GM12873 (cell line): ENCODE measurements at regions not wholly inside any gene's neighbourhood (a gene's known extent, or its start where the extent isn't known, plus 50 kb on each side); places are given as distances from the start of the nearest gene placed in this dataset.

ENCODE experiments used
- TF ChIP-seq, protein P1 (sequence below): IDR thresholded peaks from 2 replicates; pipeline ENCODE4 v1.5.1; 2012; ENCODE audit warnings: low read depth, mild to moderate bottlenecking, moderate library complexity, low read length, control low read depth; ENCODE audit not compliant: insufficient read depth; ENCODE audit errors: missing control alignments

DNA sequence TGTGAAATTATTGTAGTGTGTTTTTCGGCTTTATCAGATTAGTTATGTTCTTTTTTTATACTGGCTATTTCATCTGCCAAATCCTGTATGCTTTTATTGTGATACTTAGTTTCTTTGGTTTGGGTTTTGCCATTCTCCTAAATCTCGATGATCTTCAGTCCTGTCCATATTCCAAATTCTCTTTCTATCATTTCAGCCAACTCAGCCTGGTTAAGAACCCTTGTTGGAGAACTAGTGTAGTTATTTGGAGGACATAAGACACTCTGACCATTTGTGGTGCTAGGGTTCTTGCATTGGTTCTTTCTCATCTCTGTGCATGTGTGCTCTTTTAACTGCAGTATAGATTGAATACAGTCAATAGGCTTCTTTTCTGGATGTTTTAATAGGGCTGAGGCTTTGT, 187.0 kb upstream of the CCNH start:
- TF ChIP-seq, protein P1, sequence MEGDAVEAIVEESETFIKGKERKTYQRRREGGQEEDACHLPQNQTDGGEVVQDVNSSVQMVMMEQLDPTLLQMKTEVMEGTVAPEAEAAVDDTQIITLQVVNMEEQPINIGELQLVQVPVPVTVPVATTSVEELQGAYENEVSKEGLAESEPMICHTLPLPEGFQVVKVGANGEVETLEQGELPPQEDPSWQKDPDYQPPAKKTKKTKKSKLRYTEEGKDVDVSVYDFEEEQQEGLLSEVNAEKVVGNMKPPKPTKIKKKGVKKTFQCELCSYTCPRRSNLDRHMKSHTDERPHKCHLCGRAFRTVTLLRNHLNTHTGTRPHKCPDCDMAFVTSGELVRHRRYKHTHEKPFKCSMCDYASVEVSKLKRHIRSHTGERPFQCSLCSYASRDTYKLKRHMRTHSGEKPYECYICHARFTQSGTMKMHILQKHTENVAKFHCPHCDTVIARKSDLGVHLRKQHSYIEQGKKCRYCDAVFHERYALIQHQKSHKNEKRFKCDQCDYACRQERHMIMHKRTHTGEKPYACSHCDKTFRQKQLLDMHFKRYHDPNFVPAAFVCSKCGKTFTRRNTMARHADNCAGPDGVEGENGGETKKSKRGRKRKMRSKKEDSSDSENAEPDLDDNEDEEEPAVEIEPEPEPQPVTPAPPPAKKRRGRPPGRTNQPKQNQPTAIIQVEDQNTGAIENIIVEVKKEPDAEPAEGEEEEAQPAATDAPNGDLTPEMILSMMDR = no peak

DNA sequence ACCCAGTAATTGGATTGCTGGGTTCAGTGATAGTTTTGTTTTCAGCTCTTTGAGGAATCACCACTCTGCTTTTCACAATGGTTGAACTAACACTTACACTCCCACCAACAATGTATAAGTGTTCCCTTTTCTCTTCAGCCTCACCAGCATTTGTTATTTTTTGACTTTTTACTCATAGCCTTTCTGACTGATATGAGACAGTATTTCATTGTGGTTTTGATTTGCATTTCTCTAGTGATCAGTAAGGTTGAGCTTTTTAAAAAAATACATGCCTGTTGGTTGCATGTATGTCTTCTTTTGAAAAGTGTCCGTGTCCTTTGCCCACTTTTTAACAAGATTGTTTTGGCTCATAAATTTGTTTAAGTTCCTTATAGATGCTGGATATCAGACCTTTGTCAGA, 185.7 kb upstream of the CCNH start:
- TF ChIP-seq, protein P1 = no peak

DNA sequence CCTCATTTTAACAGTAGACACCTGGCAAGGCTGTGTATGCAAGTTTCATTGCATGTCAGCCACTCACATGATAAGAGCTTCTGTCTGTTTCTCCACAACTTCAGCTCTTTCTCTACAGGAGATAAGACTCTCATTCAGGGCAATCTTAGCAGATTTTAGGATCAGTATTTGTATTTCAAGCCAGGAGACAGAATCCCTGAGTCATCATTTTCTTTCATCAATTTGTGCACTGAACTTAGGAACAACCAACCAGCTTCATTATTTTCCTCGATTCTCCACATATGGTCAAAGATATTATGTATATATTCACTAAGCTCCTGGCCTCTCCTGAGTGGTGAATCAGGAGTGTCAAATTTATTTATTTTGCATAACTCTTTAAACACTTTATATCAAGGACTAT, 181.8 kb upstream of the CCNH start:
- TF ChIP-seq, protein P1 = no peak

DNA sequence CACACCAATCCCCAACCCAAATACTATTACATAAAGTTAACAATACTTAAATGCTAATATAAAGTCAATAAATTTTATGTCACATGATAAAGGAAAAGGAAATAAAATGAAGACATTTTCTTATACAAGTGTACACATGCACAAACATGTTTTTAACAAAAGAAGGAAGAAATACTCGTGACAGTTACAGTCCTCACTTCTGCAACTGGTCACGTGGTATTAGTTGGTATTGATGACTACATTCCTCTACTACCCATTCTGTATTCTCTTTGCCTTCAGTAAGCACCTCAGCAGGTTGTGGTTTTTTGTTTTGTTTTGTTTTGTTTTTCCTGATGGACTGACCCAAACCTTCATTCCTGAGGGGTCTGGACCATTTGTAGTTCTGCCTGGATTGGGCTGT, 176.9 kb upstream of the CCNH start:
- TF ChIP-seq, protein P1 = no peak

DNA sequence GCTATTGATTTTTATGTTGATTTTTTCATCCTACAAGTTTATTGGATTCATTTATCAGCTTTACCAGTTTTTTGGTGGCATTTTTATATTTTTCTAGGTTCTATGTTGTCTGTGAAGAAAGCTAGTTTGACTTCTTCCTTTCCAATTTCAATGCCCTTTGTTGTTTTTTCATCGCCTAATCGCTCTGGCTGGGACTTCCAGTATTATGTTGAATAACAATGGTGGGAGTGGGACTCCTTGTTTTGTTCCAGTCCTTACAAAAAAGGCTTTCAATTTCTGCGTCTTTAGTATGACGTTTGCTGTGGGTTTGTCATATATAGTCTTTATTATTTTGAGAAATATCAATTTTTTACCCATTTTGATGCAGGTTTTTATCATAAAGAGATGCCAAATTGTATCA, 175.6 kb upstream of the CCNH start:
- TF ChIP-seq, protein P1 = no peak

DNA sequence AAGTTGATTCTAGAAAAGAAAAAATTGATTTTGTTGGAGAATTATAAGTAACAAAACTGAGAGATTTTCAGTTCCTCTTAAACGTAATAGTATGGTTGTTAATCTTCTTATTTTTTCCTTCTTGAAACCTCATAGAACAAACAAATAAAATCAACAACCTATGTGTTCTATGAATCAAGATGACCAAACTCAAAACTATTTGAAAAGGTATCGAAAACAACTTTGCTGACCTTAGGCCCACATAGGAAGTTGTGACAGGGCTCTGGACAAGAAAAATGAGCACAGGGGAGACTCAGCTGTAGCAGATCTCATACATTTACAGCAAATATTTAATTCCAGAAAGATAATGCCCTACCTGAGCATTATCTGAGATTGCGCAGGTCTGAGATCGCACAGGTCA, 169.4 kb upstream of the CCNH start:
- TF ChIP-seq, protein P1 = no peak

DNA sequence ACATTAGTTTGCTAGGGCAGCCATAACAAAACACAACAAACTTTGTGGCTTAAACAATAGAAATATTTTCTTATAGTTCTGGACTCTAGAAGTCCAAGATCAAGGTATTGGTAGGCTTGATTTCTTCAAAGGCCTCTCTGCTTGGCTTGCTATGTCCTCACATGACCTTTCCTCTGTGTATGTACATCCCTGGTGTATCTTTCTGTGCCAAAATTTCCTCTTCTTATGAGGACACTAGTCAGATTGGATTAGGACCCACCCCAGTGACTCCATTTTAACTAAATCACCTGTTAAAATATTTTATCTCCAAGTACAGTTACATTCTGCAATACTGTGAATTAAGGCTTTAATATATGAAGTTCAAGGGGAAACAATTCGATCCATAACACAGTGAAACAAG, 168.9 kb upstream of the CCNH start:
- TF ChIP-seq, protein P1 = no peak
